ENCODE measurements at regions not wholly inside any gene's neighbourhood (a gene's known extent, or its start where the extent isn't known, plus 50 kb on each side); places are given as distances from the start of the nearest gene placed in this dataset.

GRCh38 chr4:181822005-181822375 lies 421.2 kb upstream of the TENM3 start:
- Histone ChIP-seq H3K36me3 (ENCODE audit: control insufficient read depth in 1 of 2, insufficient read depth in 2 of 2, low read depth in 1 of 2, low read length in 2 of 2) (no peaks in the 10 kb centered on the region), H3K27me3 (ENCODE audit: control insufficient read depth in 1 of 2, insufficient read depth in 1 of 2, low read length in 2 of 2) (no peaks in the 10 kb centered on the region), H3K9ac (ENCODE audit: low read length) (peak overlapping the region; percentile 11), H3K4me1 (ENCODE audit: control insufficient read depth, insufficient read depth, low read depth, low read length) (peaks cover 3% of the 10 kb centered on the region), H3K79me1 (replicated peaks; ENCODE audit: low read length, poor library complexity, severe bottlenecking) (no peaks in the 10 kb centered on the region), H2BK15ac (ENCODE audit: low read depth, poor library complexity, severe bottlenecking) (no peak overlapping the region), H2AK5ac (ENCODE audit: low read length, severe bottlenecking) (no peak overlapping the region), H3K18ac (ENCODE audit: low read depth in 1 of 2, low read length in 2 of 2) (no peak overlapping the region), H3K23ac (ENCODE audit: low read length in 2 of 2) (no peak overlapping the region), H4K8ac (ENCODE audit: low read length) (no peak overlapping the region), H3K4me2 (ENCODE audit: low read length, poor library complexity, severe bottlenecking) (no peak overlapping the region), H3K4ac (ENCODE audit: low read depth in 1 of 2, low read length in 2 of 2) (no peak overlapping the region), H3K27ac (ENCODE audit: low read length, poor library complexity, severe bottlenecking) (no peak overlapping the region), H3K4me3 (ENCODE audit: insufficient read depth in 1 of 2, low read depth in 1 of 2, low read length in 2 of 2) (no peak overlapping the region), H2AFZ (ENCODE audit: low read depth, low read length) (no peak overlapping the region), H2BK120ac (ENCODE audit: low read depth, low read length) (no peak overlapping the region), H3K9me3 (ENCODE audit: control insufficient read depth, low read length) (no peaks in the 10 kb centered on the region), H3K14ac (ENCODE audit: low read length in 2 of 2) (no peak overlapping the region), H4K91ac (ENCODE audit: low read length) (no peak overlapping the region), H2BK12ac (ENCODE audit: low read length in 2 of 2) (no peak overlapping the region), H2BK5ac (ENCODE audit: low read depth, low read length, poor library complexity, severe bottlenecking) (no peak overlapping the region)
- no peak for DNase-seq

DNA sequence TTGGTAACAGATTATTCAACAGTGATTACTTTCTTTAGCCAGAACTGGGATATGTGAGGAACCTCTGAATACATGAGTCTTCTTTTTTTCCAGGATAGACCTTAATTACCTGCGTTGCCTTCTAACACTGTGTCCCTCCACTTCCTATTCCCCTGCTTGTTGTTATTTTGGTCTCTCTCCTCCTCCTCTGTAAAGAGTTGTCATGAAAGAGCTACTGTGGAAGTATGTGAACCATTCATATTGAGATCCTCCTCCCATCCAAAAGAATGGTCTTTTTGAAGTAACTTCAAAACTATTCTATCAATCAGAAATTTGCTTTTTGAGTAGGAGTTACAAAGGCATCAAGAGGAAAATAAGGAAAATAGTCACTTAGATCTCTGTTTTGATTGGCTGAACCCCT lies 420.0 kb upstream of the TENM3 start:
- H2BK15ac ChIP-seq (ENCODE audit: low read depth, poor library complexity, severe bottlenecking): no peak overlapping the region
- H4K91ac ChIP-seq (ENCODE audit: low read length): no peak overlapping the region
- no peak overlapping the region for H2AK5ac ChIP-seq (ENCODE audit: low read length, severe bottlenecking)
- no peaks in the 10 kb centered on the region for H3K36me3 ChIP-seq (ENCODE audit: control insufficient read depth in 1 of 2, insufficient read depth in 2 of 2, low read depth in 1 of 2, low read length in 2 of 2)
- H3K23ac ChIP-seq (ENCODE audit: low read length in 2 of 2): no peak overlapping the region
- H3K79me1 ChIP-seq (replicated peaks; ENCODE audit: low read length, poor library complexity, severe bottlenecking): no peaks in the 10 kb centered on the region
- H2BK120ac ChIP-seq (ENCODE audit: low read depth, low read length): no peak overlapping the region
- no peak overlapping the region for H3K9ac ChIP-seq (ENCODE audit: low read length)
- DNase-seq: no peak
- H3K4me2 ChIP-seq (ENCODE audit: low read length, poor library complexity, severe bottlenecking): no peak overlapping the region
- no peaks in the 10 kb centered on the region for H3K9me3 ChIP-seq (ENCODE audit: control insufficient read depth, low read length)
- H3K4ac ChIP-seq (ENCODE audit: low read depth in 1 of 2, low read length in 2 of 2): no peak overlapping the region
- no peak overlapping the region for H2AFZ ChIP-seq (ENCODE audit: low read depth, low read length)
- no peak overlapping the region for H3K4me3 ChIP-seq (ENCODE audit: insufficient read depth in 1 of 2, low read depth in 1 of 2, low read length in 2 of 2)
- no peak overlapping the region for H3K14ac ChIP-seq (ENCODE audit: low read length in 2 of 2)
- no peak overlapping the region for H3K18ac ChIP-seq (ENCODE audit: low read depth in 1 of 2, low read length in 2 of 2)
- H3K4me1 ChIP-seq (ENCODE audit: control insufficient read depth, insufficient read depth, low read depth, low read length): peaks cover 3% of the 10 kb centered on the region
- no peak overlapping the region for H2BK12ac ChIP-seq (ENCODE audit: low read length in 2 of 2)
- no peaks in the 10 kb centered on the region for H3K27me3 ChIP-seq (ENCODE audit: control insufficient read depth in 1 of 2, insufficient read depth in 1 of 2, low read length in 2 of 2)
- H2BK5ac ChIP-seq (ENCODE audit: low read depth, low read length, poor library complexity, severe bottlenecking): no peak overlapping the region
- H4K8ac ChIP-seq (ENCODE audit: low read length): no peak overlapping the region
- no peak overlapping the region for H3K27ac ChIP-seq (ENCODE audit: low read length, poor library complexity, severe bottlenecking)
- WGBS: no CpG with 5 or more reads among the region's 1 CpG

DNA sequence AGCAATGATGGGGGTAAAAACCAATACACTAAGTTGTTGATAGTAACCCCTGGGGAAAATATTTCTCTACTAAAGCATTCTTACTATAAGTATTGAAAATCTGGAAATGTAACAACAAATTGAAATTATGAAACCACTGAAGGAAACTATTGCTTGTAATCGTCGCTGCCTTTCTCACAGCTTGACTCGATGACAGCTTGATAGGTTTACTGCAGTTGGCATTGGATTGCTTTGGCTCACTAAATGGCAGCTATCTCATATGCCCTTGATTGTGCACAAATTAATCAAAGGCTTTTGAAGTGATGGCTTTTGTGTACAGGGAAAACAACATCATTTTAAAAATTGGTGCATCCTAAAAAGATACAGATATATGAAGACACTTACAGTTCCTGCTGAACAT lies 419.6 kb upstream of the TENM3 start:
- Histone ChIP-seq H3K23ac (ENCODE audit: low read length in 2 of 2) (no peak overlapping the region), H3K4me2 (ENCODE audit: low read length, poor library complexity, severe bottlenecking) (no peak overlapping the region), H3K79me1 (replicated peaks; ENCODE audit: low read length, poor library complexity, severe bottlenecking) (no peaks in the 10 kb centered on the region), H3K27me3 (ENCODE audit: control insufficient read depth in 1 of 2, insufficient read depth in 1 of 2, low read length in 2 of 2) (no peaks in the 10 kb centered on the region), H3K36me3 (ENCODE audit: control insufficient read depth in 1 of 2, insufficient read depth in 2 of 2, low read depth in 1 of 2, low read length in 2 of 2) (no peaks in the 10 kb centered on the region), H3K9me3 (ENCODE audit: control insufficient read depth, low read length) (no peaks in the 10 kb centered on the region), H4K91ac (ENCODE audit: low read length) (no peak overlapping the region), H2BK5ac (ENCODE audit: low read depth, low read length, poor library complexity, severe bottlenecking) (no peak overlapping the region), H3K4me3 (ENCODE audit: insufficient read depth in 1 of 2, low read depth in 1 of 2, low read length in 2 of 2) (no peak overlapping the region), H2BK120ac (ENCODE audit: low read depth, low read length) (no peak overlapping the region), H3K4ac (ENCODE audit: low read depth in 1 of 2, low read length in 2 of 2) (no peak overlapping the region), H2BK12ac (ENCODE audit: low read length in 2 of 2) (no peak overlapping the region), H2BK15ac (ENCODE audit: low read depth, poor library complexity, severe bottlenecking) (no peak overlapping the region), H2AFZ (ENCODE audit: low read depth, low read length) (no peak overlapping the region), H3K4me1 (ENCODE audit: control insufficient read depth, insufficient read depth, low read depth, low read length) (peaks cover 3% of the 10 kb centered on the region), H3K27ac (ENCODE audit: low read length, poor library complexity, severe bottlenecking) (no peak overlapping the region), H4K8ac (ENCODE audit: low read length) (no peak overlapping the region), H3K18ac (ENCODE audit: low read depth in 1 of 2, low read length in 2 of 2) (no peak overlapping the region), H2AK5ac (ENCODE audit: low read length, severe bottlenecking) (no peak overlapping the region), H3K14ac (ENCODE audit: low read length in 2 of 2) (no peak overlapping the region), H3K9ac (ENCODE audit: low read length) (no peak overlapping the region)
- no peak for DNase-seq
- 90% methylated on average over 3 of the region's 3 CpGs for WGBS

GRCh38 chr4:181825564-181825963 lies 417.6 kb upstream of the TENM3 start:
- Histone ChIP-seq H2BK5ac (ENCODE audit: low read depth, low read length, poor library complexity, severe bottlenecking) (no peak overlapping the region), H3K36me3 (ENCODE audit: control insufficient read depth in 1 of 2, insufficient read depth in 2 of 2, low read depth in 1 of 2, low read length in 2 of 2) (no peaks in the 10 kb centered on the region), H3K4me3 (ENCODE audit: insufficient read depth in 1 of 2, low read depth in 1 of 2, low read length in 2 of 2) (no peak overlapping the region), H3K4ac (ENCODE audit: low read depth in 1 of 2, low read length in 2 of 2) (no peak overlapping the region), H3K27me3 (ENCODE audit: control insufficient read depth in 1 of 2, insufficient read depth in 1 of 2, low read length in 2 of 2) (no peaks in the 10 kb centered on the region), H4K8ac (ENCODE audit: low read length) (no peak overlapping the region), H3K9me3 (ENCODE audit: control insufficient read depth, low read length) (no peaks in the 10 kb centered on the region), H4K91ac (ENCODE audit: low read length) (no peak overlapping the region), H3K9ac (ENCODE audit: low read length) (no peak overlapping the region), H2BK15ac (ENCODE audit: low read depth, poor library complexity, severe bottlenecking) (no peak overlapping the region), H3K23ac (ENCODE audit: low read length in 2 of 2) (no peak overlapping the region), H3K18ac (ENCODE audit: low read depth in 1 of 2, low read length in 2 of 2) (no peak overlapping the region), H2BK120ac (ENCODE audit: low read depth, low read length) (no peak overlapping the region), H3K14ac (ENCODE audit: low read length in 2 of 2) (no peak overlapping the region), H3K27ac (ENCODE audit: low read length, poor library complexity, severe bottlenecking) (no peak overlapping the region), H3K4me2 (ENCODE audit: low read length, poor library complexity, severe bottlenecking) (no peak overlapping the region), H2AK5ac (ENCODE audit: low read length, severe bottlenecking) (no peak overlapping the region), H2BK12ac (ENCODE audit: low read length in 2 of 2) (no peak overlapping the region), H2AFZ (ENCODE audit: low read depth, low read length) (no peak overlapping the region), H3K4me1 (ENCODE audit: control insufficient read depth, insufficient read depth, low read depth, low read length) (peaks cover 4% of the 10 kb centered on the region), H3K79me1 (replicated peaks; ENCODE audit: low read length, poor library complexity, severe bottlenecking) (no peaks in the 10 kb centered on the region)
- 97% methylated on average over 2 of the region's 2 CpGs for WGBS
- DNase-seq: no peak

Measured in mesenchymal stem cell (in vitro differentiated cells and primary cell).